Hepatocyte (in vitro differentiated cells): ENCODE measurements at regions not wholly inside any gene's neighbourhood (a gene's known extent, or its start where the extent isn't known, plus 50 kb on each side); places are given as distances from the start of the nearest gene placed in this dataset.

Experiments
- EZH2 ChIP-seq: fragments of 200-600 bp; sonication (generic); IDR thresholded peaks from 2 replicates; pipeline ENCODE4 v1.6.1; 2016; ENCODE audit warnings: antibody characterized with exemption, mild to moderate bottlenecking, borderline replicate concordance
- TF ChIP-seq, protein P1 (sequence below): fragments of 200-600 bp; sonication (generic); IDR thresholded peaks from 2 replicates; pipeline ENCODE4 v1.5.1; 2016; ENCODE audit warnings: antibody characterized with exemption, mild to moderate bottlenecking; ENCODE audit not compliant: poor library complexity

DNA sequence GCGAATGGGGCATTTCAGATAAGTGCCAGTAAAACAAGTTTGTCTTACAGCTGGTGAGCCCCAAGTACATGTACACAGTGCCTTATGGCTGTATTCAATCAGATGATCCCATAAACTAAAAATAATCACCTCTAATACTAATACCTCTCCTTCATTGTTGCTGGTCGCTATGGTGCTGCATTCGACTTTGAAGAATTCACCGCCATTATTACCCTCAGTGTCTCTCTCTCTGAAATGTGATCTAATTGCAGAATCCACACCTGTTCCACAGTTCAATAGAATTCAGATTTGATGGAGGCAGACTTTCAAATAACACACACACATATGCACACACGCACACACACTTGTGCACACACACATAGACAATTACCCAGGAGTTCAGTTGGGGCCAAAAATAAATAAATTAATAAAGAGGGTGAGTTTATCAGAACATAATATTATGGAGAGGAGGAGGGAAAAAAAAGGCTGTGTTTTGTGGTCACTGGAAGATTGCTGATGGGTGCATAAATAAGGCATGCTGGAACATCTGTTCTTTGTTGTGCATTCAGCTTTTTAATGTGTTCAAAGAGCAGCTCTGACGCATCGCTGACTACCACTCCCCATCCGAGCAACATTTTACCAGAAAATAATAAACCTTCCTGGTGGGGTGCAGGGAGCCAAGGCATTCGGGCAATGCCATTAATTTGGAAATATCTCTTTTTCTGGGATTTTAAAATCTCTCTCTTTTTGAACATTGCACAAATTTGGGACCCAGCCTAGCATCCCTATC lies 235.7 kb downstream of the SATB1 start:
- TF ChIP-seq, protein P1, sequence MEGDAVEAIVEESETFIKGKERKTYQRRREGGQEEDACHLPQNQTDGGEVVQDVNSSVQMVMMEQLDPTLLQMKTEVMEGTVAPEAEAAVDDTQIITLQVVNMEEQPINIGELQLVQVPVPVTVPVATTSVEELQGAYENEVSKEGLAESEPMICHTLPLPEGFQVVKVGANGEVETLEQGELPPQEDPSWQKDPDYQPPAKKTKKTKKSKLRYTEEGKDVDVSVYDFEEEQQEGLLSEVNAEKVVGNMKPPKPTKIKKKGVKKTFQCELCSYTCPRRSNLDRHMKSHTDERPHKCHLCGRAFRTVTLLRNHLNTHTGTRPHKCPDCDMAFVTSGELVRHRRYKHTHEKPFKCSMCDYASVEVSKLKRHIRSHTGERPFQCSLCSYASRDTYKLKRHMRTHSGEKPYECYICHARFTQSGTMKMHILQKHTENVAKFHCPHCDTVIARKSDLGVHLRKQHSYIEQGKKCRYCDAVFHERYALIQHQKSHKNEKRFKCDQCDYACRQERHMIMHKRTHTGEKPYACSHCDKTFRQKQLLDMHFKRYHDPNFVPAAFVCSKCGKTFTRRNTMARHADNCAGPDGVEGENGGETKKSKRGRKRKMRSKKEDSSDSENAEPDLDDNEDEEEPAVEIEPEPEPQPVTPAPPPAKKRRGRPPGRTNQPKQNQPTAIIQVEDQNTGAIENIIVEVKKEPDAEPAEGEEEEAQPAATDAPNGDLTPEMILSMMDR, result no peak
- no peak for TF ChIP-seq EZH2
